HT-29 (cell line): ENCODE measurements at regions not wholly inside any gene's neighbourhood (a gene's known extent, or its start where the extent isn't known, plus 50 kb on each side); places are given as distances from the start of the nearest gene placed in this dataset.

Experiments used
- DNase-seq: peaks from one replicate; pipeline ENCODE4 v3.0.0-alpha.2; 2015; ENCODE audit warnings: low spot score

- DNase-seq = no peak
Observed at GRCh38 chr14:42141328-42141727, 534.7 kb downstream of the LRFN5 start.

GRCh38 chr14:42140831-42141279 is 534.2 kb downstream of the LRFN5 start:
- no peak for DNase-seq

GRCh38 chr14:42140001-42140400 is 533.3 kb downstream of the LRFN5 start:
- no peak for DNase-seq

GRCh38 chr14:42138406-42138805 is 531.7 kb downstream of the LRFN5 start:
- DNase-seq = no peak

- no peak for DNase-seq
Observed at GRCh38 chr14:42130815-42131214, 524.1 kb downstream of the LRFN5 start.

GRCh38 chr14:42123526-42123925 is 516.9 kb downstream of the LRFN5 start:
- DNase-seq = no peak

GRCh38 chr14:42113358-42114069 is 506.8 kb downstream of the LRFN5 start:
- DNase-seq = no peak

- no peak for DNase-seq
Observed at GRCh38 chr14:42112108-42112507, 505.4 kb downstream of the LRFN5 start.

GRCh38 chr14:42111355-42111754 is 504.7 kb downstream of the LRFN5 start:
- no peak for DNase-seq

GRCh38 chr14:42110167-42110566 is 503.5 kb downstream of the LRFN5 start:
- DNase-seq = peak; percentile 39

GRCh38 chr14:42095155-42095554 is 488.5 kb downstream of the LRFN5 start:
- DNase-seq = no peak

- DNase-seq = no peak
Observed at GRCh38 chr14:42090122-42090521, 483.4 kb downstream of the LRFN5 start.

- no peak for DNase-seq
Observed at GRCh38 chr14:42079911-42080310, 473.2 kb downstream of the LRFN5 start.

GRCh38 chr14:42078345-42078744 is 471.7 kb downstream of the LRFN5 start:
- DNase-seq = no peak

GRCh38 chr14:42070031-42070430 is 463.4 kb downstream of the LRFN5 start:
- no peak for DNase-seq

GRCh38 chr14:42057111-42057510 is 450.4 kb downstream of the LRFN5 start:
- DNase-seq = no peak

- DNase-seq = no peak
Observed at GRCh38 chr14:42047421-42048055, 440.9 kb downstream of the LRFN5 start.

GRCh38 chr14:42045383-42045782 is 438.7 kb downstream of the LRFN5 start:
- no peak for DNase-seq

GRCh38 chr14:42028607-42029006 is 421.9 kb downstream of the LRFN5 start:
- DNase-seq = no peak

- no peak for DNase-seq
Observed at GRCh38 chr14:42027271-42027670, 420.6 kb downstream of the LRFN5 start.

GRCh38 chr14:42023452-42023851 is 416.8 kb downstream of the LRFN5 start:
- DNase-seq = no peak

GRCh38 chr14:42014301-42014700 is 407.6 kb downstream of the LRFN5 start:
- DNase-seq = no peak

- no peak for DNase-seq
Observed at GRCh38 chr14:42013559-42013958, 406.9 kb downstream of the LRFN5 start.
